Spleen (tissue), 11 donors: ENCODE measurements at regions not wholly inside any gene's neighbourhood (a gene's known extent, or its start where the extent isn't known, plus 50 kb on each side); places are given as distances from the start of the nearest gene placed in this dataset.

Source experiments
- DNase-seq: peaks from one replicate; pipeline ENCODE4 v3.0.0-alpha.2; 2020
- H3K27ac ChIP-seq, 8 donors: fragments of 200-600 bp; sonication (generic) in 7 of 8; 1 replicate in 4 of 8; 2 replicates in 4 of 8; pipeline versions ENCODE4 v1.5.0 to v1.8.0; 2016 to 2021; ENCODE audit warnings: inconsistent platforms in 4 of 8, mild to moderate bottlenecking in 4 of 8, moderate library complexity in 1 of 8
- H3K27me3 ChIP-seq, 7 donors: fragments of 200-600 bp; sonication (generic) in 6 of 7; replicated peaks in 1 of 7; 1 replicate in 4 of 7; 2 replicates in 3 of 7; pipeline versions ENCODE4 v1.5.0 to v1.8.0; 2016 to 2021; ENCODE audit warnings: inconsistent platforms in 3 of 7, mild to moderate bottlenecking in 1 of 7
- H3K36me3 ChIP-seq, 6 donors: fragments of 200-600 bp; sonication (generic) in 5 of 6; 1 replicate in 4 of 6; 2 replicates in 2 of 6; pipeline versions ENCODE4 v1.5.0 to v1.8.0; 2016 to 2021; ENCODE audit warnings: inconsistent platforms in 2 of 6
- H3K4me1 ChIP-seq, 6 donors: fragments of 200-600 bp; sonication (generic) in 5 of 6; 1 replicate in 3 of 6; 2 replicates in 3 of 6; pipeline versions ENCODE4 v1.5.0 to v1.8.0; 2016 to 2021; ENCODE audit warnings: inconsistent platforms in 3 of 6
- H3K4me3 ChIP-seq, 8 donors: fragments of 200-600 bp; sonication (generic) in 7 of 8; 1 replicate in 4 of 8; 2 replicates in 4 of 8; pipeline versions ENCODE4 v1.5.0 to v1.8.0; 2016 to 2021; ENCODE audit warnings: inconsistent platforms in 4 of 8, mild to moderate bottlenecking in 4 of 8, moderate library complexity in 2 of 8
- H3K9me3 ChIP-seq, 8 donors: fragments of 200-600 bp; sonication (generic) in 7 of 8; 1 replicate in 4 of 8; 2 replicates in 4 of 8; pipeline versions ENCODE4 v1.5.0 to v1.8.0; 2016 to 2021; ENCODE audit warnings: inconsistent platforms in 4 of 8
- CTCF ChIP-seq, 11 experiments: fragments of 200-600 bp in 7 of 11; fragments of 450-650 bp in 4 of 11; sonication (generic) in 4 of 11; IDR thresholded peaks in 8 of 11; conservative IDR thresholded peaks in 3 of 11; 1 replicate in 7 of 11; 2 replicates in 4 of 11; pipeline versions ENCODE4 v1.4.0 to v1.8.0; 2016 to 2021; ENCODE audit warnings: antibody characterized with exemption in 11 of 11, inconsistent platforms in 4 of 11, mild to moderate bottlenecking in 1 of 11
- POLR2A ChIP-seq, 3 donors: fragments of 450-650 bp; IDR thresholded peaks; one replicate each; pipeline ENCODE4 v1.5.1; 2017; ENCODE audit warnings: antibody characterized with exemption in 3 of 3, mild to moderate bottlenecking in 1 of 3
- POLR2AphosphoS5 ChIP-seq, 3 donors: sonication (generic); formaldehyde crosslinking; IDR thresholded peaks; one replicate each; pipeline ENCODE4 v1.5.1; 2017; ENCODE audit warnings: antibody characterized with exemption in 3 of 3
- WGBS, 5 donors: extraction: QIAGEN DNeasy Blood & Tissue Kit in 3 of 5; methylation state at CpG; one replicate each; pipeline versions ENCODE4 v1.1.5 to v1.1.7; 2013 to 2018; 5-methylcytosine and 5-hydroxymethylcytosine counted together
- intact Hi-C: fragments of 100-400 bp; cut with DNase I; formaldehyde crosslinking; loops from one replicate; pipeline ENCODE4 v1.15.0; 2023; ENCODE audit warnings: low total_unique reads
- donor health status: healthy with polysubstance abuse.
- donor health status: DM: no; HTN: no; CAD: no; lungs with moderate emphysema.
- donor health status: DM: no; HTN: no; CAD: no.
- donor health status: Bipolar disorder and iron deficiency.
- donor health status: healthy.
- donor health status: DM: no; HTN: no; CAD: no.
- donor health status: DM: yes; HTN: yes; CAD: no.

GRCh38 chr2:183709829-183710228, 585.6 kb downstream of the NUP35 start:
- H3K27ac ChIP-seq = no peak overlapping the region
- H3K4me3 ChIP-seq = no peak overlapping the region
- intact Hi-C loops = no loop called here
- H3K36me3 ChIP-seq = no peaks in the 10 kb centered on the region
- no peaks in the 10 kb centered on the region for H3K27me3 ChIP-seq
- H3K9me3 ChIP-seq = peaks cover 0 to 25% (median 3%) of the 10 kb centered on the region in 8 donors
- DNase-seq = no peak
- TF ChIP-seq CTCF (IDR thresholded peaks at IDR 0.05 in 8 of 11, conservative IDR thresholded peaks at IDR 0.05 in 3 of 11) = no peak
- TF ChIP-seq POLR2A (IDR thresholded peaks at IDR 0.05) = no peak
- TF ChIP-seq POLR2AphosphoS5 (IDR thresholded peaks at IDR 0.05) = no peak
- 61 to 78% (median 76%) methylated on average over 1 of the region's 1 CpG for WGBS, 5 donors
- no peaks in the 10 kb centered on the region for H3K4me1 ChIP-seq

DNA sequence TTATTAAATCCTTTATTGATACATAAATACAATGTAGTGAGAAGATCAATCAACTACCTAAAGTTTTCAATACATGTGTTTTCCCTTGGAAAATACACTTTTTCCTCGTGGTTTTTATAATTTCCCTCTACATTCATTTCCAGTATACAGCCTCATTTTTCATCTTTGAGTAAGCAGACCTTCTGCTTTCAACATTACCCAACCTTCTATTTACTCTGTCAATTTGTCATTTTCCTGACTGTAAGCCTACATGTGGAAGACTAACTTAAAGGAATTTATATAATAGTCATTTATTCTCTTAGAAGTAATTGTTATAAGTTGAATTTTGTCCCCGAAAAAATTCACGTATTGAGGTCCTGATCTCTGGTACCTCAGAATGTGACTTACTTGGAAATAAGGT, 594.0 kb downstream of the NUP35 start:
- Histone ChIP-seq H3K27me3 (no peaks in the 10 kb centered on the region), H3K9me3 (peaks cover 0 to 2% (median 0%) of the 10 kb centered on the region in 8 donors), H3K4me1 (no peaks in the 10 kb centered on the region), H3K4me3 (no peak overlapping the region), H3K36me3 (no peaks in the 10 kb centered on the region), H3K27ac (no peak overlapping the region)
- DNase-seq = no peak
- TF ChIP-seq POLR2AphosphoS5 (IDR thresholded peaks at IDR 0.05) = no peak
- TF ChIP-seq CTCF (IDR thresholded peaks at IDR 0.05 in 8 of 11, conservative IDR thresholded peaks at IDR 0.05 in 3 of 11) = no peak
- no peak for TF ChIP-seq POLR2A (IDR thresholded peaks at IDR 0.05)
- WGBS, 5 donors = 58 to 76% (median 67%) methylated on average over 3 of the region's 3 CpGs
- intact Hi-C loops = no loop called here

DNA sequence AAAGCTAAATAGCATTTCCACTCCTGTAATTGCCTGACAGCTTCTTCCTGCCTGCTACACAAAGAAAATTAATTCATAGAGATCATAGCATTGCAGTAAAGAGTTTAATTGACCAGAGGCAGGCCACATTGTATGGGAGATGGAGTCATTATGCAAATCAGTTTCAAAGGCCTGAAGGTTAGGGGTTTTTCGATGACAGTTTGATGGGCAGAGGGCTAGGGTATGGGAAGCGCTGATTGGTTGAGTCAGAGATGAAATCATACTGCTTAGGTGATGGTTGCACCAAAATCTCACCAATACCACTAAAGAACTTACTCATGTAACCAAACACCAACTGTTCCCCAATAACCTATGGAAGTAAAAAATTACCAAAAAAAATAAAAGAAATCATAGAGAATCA, 599.0 kb downstream of the NUP35 start:
- no peaks in the 10 kb centered on the region for H3K27me3 ChIP-seq
- intact Hi-C loops = no loop called here
- peaks cover 0 to 9% (median 1%) of the 10 kb centered on the region in 8 donors for H3K9me3 ChIP-seq
- no peaks in the 10 kb centered on the region for H3K36me3 ChIP-seq
- 74 to 89% (median 78%) methylated on average over 2 of the region's 2 CpGs for WGBS, 5 donors
- TF ChIP-seq POLR2AphosphoS5 (IDR thresholded peaks at IDR 0.05) (no peak), CTCF (IDR thresholded peaks at IDR 0.05 in 8 of 11, conservative IDR thresholded peaks at IDR 0.05 in 3 of 11) (no peak), POLR2A (IDR thresholded peaks at IDR 0.05) (no peak)
- H3K4me1 ChIP-seq = no peaks in the 10 kb centered on the region
- no peak overlapping the region for H3K4me3 ChIP-seq
- no peak overlapping the region for H3K27ac ChIP-seq
- DNase-seq = no peak

GRCh38 chr2:183729380-183729779, 605.1 kb downstream of the NUP35 start:
- Histone ChIP-seq H3K4me1 (no peaks in the 10 kb centered on the region), H3K36me3 (no peaks in the 10 kb centered on the region), H3K9me3 (peaks cover 0 to 7% (median 0%) of the 10 kb centered on the region in 8 donors), H3K27ac (no peak overlapping the region), H3K4me3 (no peak overlapping the region), H3K27me3 (no peaks in the 10 kb centered on the region)
- DNase-seq = no peak
- intact Hi-C loops = no loop called here
- WGBS, 5 donors = 44 to 85% (median 55%) methylated on average over 2 of the region's 2 CpGs
- no peak for TF ChIP-seq POLR2AphosphoS5 (IDR thresholded peaks at IDR 0.05)
- no peak for TF ChIP-seq POLR2A (IDR thresholded peaks at IDR 0.05)
- no peak for TF ChIP-seq CTCF (IDR thresholded peaks at IDR 0.05 in 8 of 11, conservative IDR thresholded peaks at IDR 0.05 in 3 of 11)
